GM12891 (cell line): ENCODE measurements at regions not wholly inside any gene's neighbourhood (a gene's known extent, or its start where the extent isn't known, plus 50 kb on each side); places are given as distances from the start of the nearest gene placed in this dataset.

ENCODE experiments used
- DNase-seq: peaks from one replicate; pipeline ENCODE4 v3.0.0; 2011; ENCODE audit warnings: low spot score; ENCODE audit not compliant: insufficient read length
- FAIRE-seq: peaks from 2 replicates; lab custom pipeline; 2011; peaks lifted over from hg19 to GRCh38; lab: Jason Lieb, UNC
- PAX5 ChIP-seq: IDR thresholded peaks from 2 replicates; pipeline ENCODE4 v1.6.1; 2011; ENCODE audit warnings: low read length, moderate library complexity, mild to moderate bottlenecking; ENCODE audit not compliant: insufficient read depth, severe bottlenecking
- POLR2A ChIP-seq: IDR thresholded peaks from 2 replicates; pipeline ENCODE4 v1.6.1; 2011; ENCODE audit warnings: low read depth, low read length, control low read depth
- POLR2AphosphoS5 ChIP-seq: IDR thresholded peaks from 2 replicates; pipeline ENCODE4 v1.6.1; 2011; ENCODE audit warnings: low read depth, low read length, control low read depth
- POU2F2 ChIP-seq: IDR thresholded peaks from 2 replicates; pipeline ENCODE4 v1.6.1; 2011; ENCODE audit warnings: low read depth, mild to moderate bottlenecking, control low read depth, low read length, moderate library complexity
- SPI1 ChIP-seq: IDR thresholded peaks from 2 replicates; pipeline ENCODE4 v1.6.1; 2011; ENCODE audit warnings: low read depth, low read length, control low read depth
- TAF1 ChIP-seq: IDR thresholded peaks from 2 replicates; pipeline ENCODE4 v1.6.1; 2011; ENCODE audit warnings: low read depth, low read length, control low read depth

DNA sequence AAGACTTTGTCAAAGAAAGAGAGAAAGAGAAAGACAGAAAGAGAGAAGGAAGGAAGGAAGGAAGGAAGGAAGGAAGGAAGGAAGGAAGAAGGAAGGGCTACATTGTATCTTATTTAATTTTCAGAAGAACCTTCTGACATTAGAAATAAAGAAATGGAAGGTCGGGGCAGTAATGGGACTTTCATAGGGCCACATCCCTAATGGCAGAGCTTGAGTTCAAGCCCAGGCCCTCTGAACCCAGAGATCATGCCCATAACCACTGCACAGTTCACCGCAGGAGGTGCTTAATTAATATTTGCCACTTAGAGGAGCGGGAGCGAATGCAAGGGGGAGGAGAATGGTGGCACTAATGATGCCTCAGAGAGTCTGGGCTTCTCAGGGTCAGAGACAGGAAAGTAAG lies 233.3 kb downstream of the MN1 start:
- DNase-seq (no peak), FAIRE-seq (no peak)
- no peak for TF ChIP-seq POLR2AphosphoS5
- no peak for TF ChIP-seq SPI1
- no peak for TF ChIP-seq PAX5

DNA sequence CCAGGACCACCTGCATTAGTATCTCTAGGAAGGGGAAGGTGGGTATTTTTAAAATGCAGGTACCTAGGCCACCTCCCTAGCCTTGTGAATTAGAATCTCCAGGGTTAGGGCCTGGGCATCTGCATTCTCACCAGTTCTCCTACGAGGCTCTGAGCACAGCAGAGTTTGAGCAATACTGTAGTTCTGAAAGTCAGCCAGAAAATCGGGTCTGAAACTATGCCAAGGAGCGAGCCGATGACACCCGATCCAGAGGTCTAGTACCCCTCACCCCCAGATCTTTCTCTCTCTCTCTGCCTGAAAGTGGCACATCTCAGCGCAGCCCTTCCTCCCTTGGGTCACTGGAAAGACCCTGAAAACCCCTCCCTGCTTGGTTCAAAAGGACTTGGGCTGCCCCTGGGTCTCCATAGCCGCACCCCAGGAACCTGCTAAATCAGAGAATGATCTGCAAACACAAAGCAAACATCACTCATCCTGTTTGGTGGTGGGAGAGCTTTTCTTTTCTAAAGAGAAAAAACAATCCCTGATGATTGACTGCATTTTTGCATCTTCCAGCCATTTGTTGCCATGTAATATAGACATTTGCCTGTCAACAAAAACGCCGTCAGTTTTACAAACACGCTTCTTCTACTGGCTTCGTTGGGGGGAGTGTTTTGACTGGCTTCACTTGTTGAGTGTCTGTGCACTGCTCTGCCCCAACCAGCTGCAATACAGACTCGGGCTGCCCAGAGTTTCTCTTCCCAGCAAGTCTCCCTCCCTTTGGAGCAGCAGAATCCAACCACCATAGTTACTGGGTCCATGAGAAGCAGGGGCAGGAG lies 229.9 kb downstream of the MN1 start:
- no peak for TF ChIP-seq PAX5
- TF ChIP-seq POU2F2 = no peak
- no peak for TF ChIP-seq POLR2A
- no peak for TF ChIP-seq SPI1
- no peak for TF ChIP-seq TAF1
- TF ChIP-seq POLR2AphosphoS5 = no peak
- DNase-seq (no peak), FAIRE-seq (no peak)

DNA sequence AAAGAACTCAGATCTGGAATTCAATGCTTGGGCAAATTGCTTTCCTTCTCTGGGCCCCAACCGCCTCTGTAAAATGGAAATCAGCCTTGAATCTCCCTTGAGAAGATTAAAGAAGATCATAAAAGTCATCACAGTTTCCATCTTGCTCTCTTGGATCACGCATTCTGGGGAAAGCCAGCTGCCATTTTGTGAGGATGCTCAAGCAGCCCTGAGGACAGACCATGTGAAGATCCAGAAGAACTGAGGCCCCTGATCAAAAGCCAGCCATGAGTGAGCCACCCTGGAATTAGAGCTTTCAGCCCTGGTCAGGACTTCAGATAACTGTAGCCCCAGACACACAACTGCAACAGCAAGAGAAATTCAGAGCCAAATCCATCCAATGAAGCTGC lies 229.3 kb downstream of the MN1 start:
- no peak for TF ChIP-seq POU2F2
- TF ChIP-seq PAX5 = no peak
- no peak for TF ChIP-seq POLR2AphosphoS5
- no peak for TF ChIP-seq TAF1
- no peak for TF ChIP-seq POLR2A
- no peak for TF ChIP-seq SPI1
- DNase-seq (no peak), FAIRE-seq (no peak)

DNA sequence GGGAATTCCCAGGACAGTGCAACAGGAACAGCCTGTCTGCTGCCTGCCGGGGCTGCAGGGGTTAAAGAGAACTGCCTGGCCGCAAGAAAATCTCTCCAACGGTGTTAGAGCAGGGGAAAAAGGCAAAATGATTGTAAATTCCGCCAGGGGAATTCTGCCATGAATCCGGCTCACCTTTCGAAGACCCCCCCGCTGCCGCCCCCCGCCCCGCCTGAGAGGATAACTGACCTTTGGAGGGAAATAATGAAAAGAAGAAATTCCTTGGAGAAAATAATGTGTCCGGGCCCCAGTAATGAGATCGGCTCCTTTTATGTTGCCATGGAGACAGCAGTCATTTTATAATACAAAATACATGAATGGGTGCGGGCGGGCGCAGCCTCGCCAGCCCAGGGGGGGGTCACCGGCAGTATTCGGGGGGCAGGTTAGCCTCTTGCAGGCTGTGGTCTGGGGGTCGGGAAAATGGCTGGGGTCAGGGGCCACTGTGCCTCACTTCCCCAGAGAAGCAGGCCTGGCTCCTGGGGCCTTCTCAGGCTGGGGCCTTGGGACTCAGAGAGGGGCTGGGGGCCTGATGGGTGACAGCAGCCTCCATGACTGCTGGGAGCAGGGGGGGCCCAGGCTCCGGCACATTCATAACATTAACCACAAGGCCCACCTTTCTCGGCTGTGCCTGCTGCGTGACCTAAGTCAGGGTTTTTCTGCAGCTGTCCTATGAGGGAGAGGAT lies 228.1 kb downstream of the MN1 start:
- FAIRE-seq (no peak), DNase-seq (no peak)
- TF ChIP-seq PAX5 (no peak), POLR2AphosphoS5 (no peak), SPI1 (no peak), POU2F2 (no peak), POLR2A (no peak), TAF1 (no peak)

DNA sequence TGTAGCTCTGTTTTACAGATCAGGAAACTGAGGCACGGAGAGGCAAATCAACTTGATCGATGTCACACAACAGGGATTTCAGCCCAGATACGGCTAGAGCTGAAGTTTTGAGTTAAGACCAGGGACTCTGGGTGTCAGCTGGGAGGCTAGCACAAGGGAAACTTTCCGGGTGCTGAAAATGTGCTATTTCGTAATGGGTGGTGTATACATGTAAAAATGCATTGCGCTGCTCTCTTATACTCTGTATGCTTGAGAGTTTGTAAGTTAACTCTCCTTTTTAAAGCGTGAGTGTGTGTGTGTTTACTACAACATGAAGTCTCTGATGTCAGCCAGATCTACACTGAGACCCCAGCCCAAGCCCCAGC lies 227.6 kb downstream of the MN1 start:
- no peak for TF ChIP-seq SPI1
- TF ChIP-seq TAF1 = no peak
- no peak for TF ChIP-seq POLR2AphosphoS5
- TF ChIP-seq POU2F2 = no peak
- TF ChIP-seq PAX5 = no peak
- TF ChIP-seq POLR2A = no peak
- FAIRE-seq = no peak
- DNase-seq = no peak

DNA sequence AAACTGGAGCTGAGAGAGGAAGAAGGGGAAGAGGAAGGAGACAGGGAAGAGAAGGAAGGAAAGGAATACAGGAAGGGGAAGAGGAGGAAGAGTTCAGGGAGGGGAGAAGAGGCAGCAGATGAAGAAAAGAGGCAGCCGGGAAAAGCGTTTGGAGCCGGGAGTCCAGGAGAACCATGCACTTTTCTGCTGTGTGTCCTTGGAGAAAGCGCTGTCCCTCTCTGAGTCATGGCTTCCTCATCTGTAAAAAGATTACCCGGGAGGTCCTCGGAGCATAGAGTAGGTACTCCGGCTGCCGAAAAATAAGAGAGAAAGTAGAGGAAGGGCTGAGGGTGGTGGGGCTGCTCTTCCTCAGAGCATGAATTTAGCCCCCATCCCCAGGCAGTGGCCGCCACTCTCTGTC lies 226.9 kb downstream of the MN1 start:
- DNase-seq (no peak), FAIRE-seq (no peak)
- no peak for TF ChIP-seq SPI1
- TF ChIP-seq POLR2A = no peak
- no peak for TF ChIP-seq TAF1
- no peak for TF ChIP-seq POLR2AphosphoS5
- no peak for TF ChIP-seq POU2F2
- TF ChIP-seq PAX5 = no peak

DNA sequence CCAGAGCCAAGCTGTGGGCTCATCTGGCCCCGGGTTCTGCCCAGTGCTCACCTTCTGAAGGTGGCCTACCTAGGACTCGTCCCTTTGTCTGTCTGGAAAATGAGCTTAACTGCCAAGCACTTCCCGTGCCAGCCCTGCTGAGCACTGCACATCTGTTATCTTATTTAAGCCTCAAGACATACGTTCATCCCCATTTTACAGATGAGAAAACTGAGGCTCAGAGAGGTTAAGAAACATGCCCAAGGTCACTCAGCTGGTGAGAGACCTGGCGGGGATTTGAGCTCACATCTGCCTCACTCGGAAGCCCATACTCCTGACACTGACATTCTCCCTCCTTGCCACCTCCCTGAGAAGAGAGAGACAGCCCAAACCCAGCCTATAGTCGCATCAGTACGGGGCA lies 226.2 kb downstream of the MN1 start:
- TF ChIP-seq POLR2AphosphoS5 (no peak), PAX5 (no peak), SPI1 (no peak)
- FAIRE-seq = no peak
- no peak for DNase-seq

DNA sequence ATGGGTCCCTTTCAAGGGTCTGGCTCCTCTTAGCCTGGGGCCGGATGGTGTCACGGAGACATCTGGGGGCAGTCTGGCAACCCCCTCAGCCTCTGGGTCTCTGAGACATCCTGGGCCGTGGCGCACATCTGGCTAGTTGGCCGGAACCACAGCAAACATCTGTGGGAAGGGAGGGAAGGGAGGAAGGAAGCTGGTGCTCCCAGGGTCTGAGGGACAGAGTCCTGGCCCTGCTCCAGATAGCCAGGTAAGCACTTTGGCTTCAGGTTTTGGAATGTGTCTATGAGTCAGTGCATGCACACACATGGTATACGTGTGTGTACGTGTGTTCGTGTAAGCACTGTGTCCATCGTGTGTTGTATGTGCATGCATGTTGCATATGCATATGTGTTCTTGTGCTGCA lies 225.1 kb downstream of the MN1 start:
- TF ChIP-seq POLR2A (no peak), PAX5 (no peak), POLR2AphosphoS5 (no peak), TAF1 (no peak), SPI1 (no peak), POU2F2 (no peak)
- DNase-seq (no peak), FAIRE-seq (no peak)

DNA sequence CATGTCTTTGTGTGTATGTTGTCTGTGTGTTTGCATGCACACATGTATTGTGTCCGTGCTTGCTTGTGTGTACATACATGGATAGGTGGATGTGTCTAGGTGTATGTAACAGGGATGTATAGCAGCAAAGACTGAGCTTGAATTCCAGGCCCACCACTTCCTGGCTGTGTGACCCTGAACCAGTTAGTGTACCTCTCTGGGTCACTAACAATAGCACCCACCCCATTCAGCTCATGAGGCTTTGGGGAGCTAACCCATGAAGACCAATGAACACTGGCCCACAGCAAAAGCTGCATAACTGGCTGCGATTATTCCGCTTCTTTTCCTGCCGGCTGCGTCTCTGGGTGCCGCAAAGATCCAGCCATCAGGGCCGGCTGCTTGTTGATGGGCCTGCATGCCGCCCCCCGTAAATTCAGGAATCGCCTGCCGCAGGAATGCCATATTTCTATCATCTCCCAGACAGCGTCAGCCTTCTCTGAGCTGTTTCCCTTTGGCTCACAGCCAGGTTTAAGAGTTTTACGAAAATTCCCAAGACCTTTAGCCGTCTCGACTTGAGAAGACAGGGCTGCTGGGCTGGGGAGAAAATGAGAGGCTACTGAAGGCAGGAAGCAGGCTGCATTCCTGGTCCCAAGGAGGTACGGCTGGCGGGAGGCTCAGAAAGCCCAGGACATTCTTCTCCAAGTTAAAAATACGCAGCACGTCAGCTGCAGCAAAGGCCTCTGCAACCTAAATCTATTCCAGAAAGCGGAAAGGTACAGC lies 224.6 kb downstream of the MN1 start:
- FAIRE-seq (no peak), DNase-seq (no peak)
- TF ChIP-seq POLR2A (no peak), SPI1 (no peak), PAX5 (no peak), TAF1 (no peak), POU2F2 (no peak), POLR2AphosphoS5 (no peak)
